ENCODE measurements at regions not wholly inside any gene's neighbourhood (a gene's known extent, or its start where the extent isn't known, plus 50 kb on each side); places are given as distances from the start of the nearest gene placed in this dataset.

- no peak for DNase-seq (ENCODE audit: low spot score)
- in situ Hi-C loops (cut with HindIII; ENCODE audit: low sequenced_read_pairs), result no loop called here
Measured at GRCh38 chr13:100824366-100824765, 149.8 kb upstream of the TMTC4 start.

- in situ Hi-C loops (cut with HindIII; ENCODE audit: low sequenced_read_pairs), result no loop called here
- DNase-seq (ENCODE audit: low spot score), result no peak
Measured at GRCh38 chr13:100823448-100823847, 148.9 kb upstream of the TMTC4 start.

GRCh38 chr13:100822871-100823443 is 148.4 kb upstream of the TMTC4 start:
- in situ Hi-C loops (cut with HindIII; ENCODE audit: low sequenced_read_pairs), result no loop called here

GRCh38 chr13:100818711-100819110 is 144.1 kb upstream of the TMTC4 start:
- in situ Hi-C loops (cut with HindIII; ENCODE audit: low sequenced_read_pairs), result no loop called here
- DNase-seq (ENCODE audit: low spot score), result peak; percentile 8

More at GRCh38 chr13:100822871-100823443, 148.4 kb upstream of the TMTC4 start:
- no peak for DNase-seq (ENCODE audit: low spot score)

- in situ Hi-C loops (cut with HindIII; ENCODE audit: low sequenced_read_pairs), result no loop called here
- no peak for DNase-seq (ENCODE audit: low spot score)
Measured at GRCh38 chr13:100817928-100818327, 143.3 kb upstream of the TMTC4 start.

- in situ Hi-C loops (cut with HindIII; ENCODE audit: low sequenced_read_pairs), result no loop called here
- DNase-seq (ENCODE audit: low spot score), result no peak
Measured at GRCh38 chr13:100815476-100816046, 141.0 kb upstream of the TMTC4 start.

GRCh38 chr13:100812982-100813584 is 138.5 kb upstream of the TMTC4 start:
- in situ Hi-C loops (cut with HindIII; ENCODE audit: low sequenced_read_pairs), result no loop called here
- no peak for DNase-seq (ENCODE audit: low spot score)

GRCh38 chr13:100811928-100812327 is 137.3 kb upstream of the TMTC4 start:
- no peak for DNase-seq (ENCODE audit: low spot score)
- in situ Hi-C loops (cut with HindIII; ENCODE audit: low sequenced_read_pairs), result no loop called here

GRCh38 chr13:100811024-100811865 is 136.7 kb upstream of the TMTC4 start:
- DNase-seq (ENCODE audit: low spot score), result no peak
- in situ Hi-C loops (cut with HindIII; ENCODE audit: low sequenced_read_pairs), result no loop called here

- in situ Hi-C loops (cut with HindIII; ENCODE audit: low sequenced_read_pairs), result no loop called here
- no peak for DNase-seq (ENCODE audit: low spot score)
Measured at GRCh38 chr13:100810481-100810880, 135.9 kb upstream of the TMTC4 start.

GRCh38 chr13:100809856-100810255 is 135.3 kb upstream of the TMTC4 start:
- DNase-seq (ENCODE audit: low spot score), result no peak
- in situ Hi-C loops (cut with HindIII; ENCODE audit: low sequenced_read_pairs), result no loop called here

GRCh38 chr13:100809129-100809390 is 134.5 kb upstream of the TMTC4 start:
- no peak for DNase-seq (ENCODE audit: low spot score)
- in situ Hi-C loops (cut with HindIII; ENCODE audit: low sequenced_read_pairs), result no loop called here

GRCh38 chr13:100808330-100809128 is 133.9 kb upstream of the TMTC4 start:
- in situ Hi-C loops (cut with HindIII; ENCODE audit: low sequenced_read_pairs), result no loop called here
- no peak for DNase-seq (ENCODE audit: low spot score)

GRCh38 chr13:100803091-100803490 is 128.5 kb upstream of the TMTC4 start:
- no peak for DNase-seq (ENCODE audit: low spot score)
- in situ Hi-C loops (cut with HindIII; ENCODE audit: low sequenced_read_pairs), result no loop called here

GRCh38 chr13:100800283-100800875 is 125.8 kb upstream of the TMTC4 start:
- DNase-seq (ENCODE audit: low spot score), result no peak
- in situ Hi-C loops (cut with HindIII; ENCODE audit: low sequenced_read_pairs), result no loop called here

GRCh38 chr13:100798739-100799361 is 124.3 kb upstream of the TMTC4 start:
- in situ Hi-C loops (cut with HindIII; ENCODE audit: low sequenced_read_pairs), result no loop called here
- no peak for DNase-seq (ENCODE audit: low spot score)

- no peak for DNase-seq (ENCODE audit: low spot score)
- in situ Hi-C loops (cut with HindIII; ENCODE audit: low sequenced_read_pairs), result no loop called here
Measured at GRCh38 chr13:100797921-100798320, 123.3 kb upstream of the TMTC4 start.

GRCh38 chr13:100796463-100796862 is 121.9 kb upstream of the TMTC4 start:
- DNase-seq (ENCODE audit: low spot score), result no peak
- in situ Hi-C loops (cut with HindIII; ENCODE audit: low sequenced_read_pairs), result no loop called here

- in situ Hi-C loops (cut with HindIII; ENCODE audit: low sequenced_read_pairs), result no loop called here
Measured at GRCh38 chr13:100794575-100794974, 120.0 kb upstream of the TMTC4 start.

More at GRCh38 chr13:100794575-100794974, 120.0 kb upstream of the TMTC4 start:
- no peak for DNase-seq (ENCODE audit: low spot score)

Measured in G401 (cell line).